H9 (cell line): ENCODE measurements at regions not wholly inside any gene's neighbourhood (a gene's known extent, or its start where the extent isn't known, plus 50 kb on each side); places are given as distances from the start of the nearest gene placed in this dataset.

ENCODE experiments used
- DNase-seq: peaks from one replicate; pipeline ENCODE4 v3.0.0-alpha.2; 2017
- H2AFZ ChIP-seq: one replicate; pipeline ENCODE4 v1.6.1; 2013; ENCODE audit warnings: mild to moderate bottlenecking, low read length, control low read depth, moderate library complexity
- H2AK5ac ChIP-seq: 2 replicates; pipeline ENCODE4 v1.6.1; 2013; ENCODE audit warnings: low read length, control low read depth, mixed read lengths; ENCODE audit not compliant: insufficient read length
- H2BK120ac ChIP-seq: one replicate; pipeline ENCODE4 v1.6.1; 2013; ENCODE audit warnings: low read depth, mild to moderate bottlenecking, low read length, control low read depth, inconsistent platforms; ENCODE audit not compliant: poor library complexity, severe bottlenecking
- H2BK12ac ChIP-seq: 2 replicates; pipeline ENCODE4 v1.6.1; 2013; ENCODE audit warnings: low read length, control low read depth, mixed read lengths, low read depth; ENCODE audit not compliant: insufficient read length
- H2BK15ac ChIP-seq: 2 replicates; pipeline ENCODE4 v1.6.1; 2013; ENCODE audit warnings: low read depth, low read length, control low read depth
- H2BK20ac ChIP-seq: one replicate; pipeline ENCODE4 v1.6.1; 2013; ENCODE audit warnings: low read depth, mild to moderate bottlenecking, low read length, control low read depth, inconsistent platforms; ENCODE audit not compliant: poor library complexity, severe bottlenecking
- H2BK5ac ChIP-seq: 2 replicates; pipeline ENCODE4 v1.6.1; 2013; ENCODE audit warnings: low read length, control low read depth, mixed read lengths; ENCODE audit not compliant: insufficient read length
- H3K14ac ChIP-seq: 2 replicates; pipeline ENCODE4 v1.6.1; 2013; ENCODE audit warnings: low read length, control low read depth; ENCODE audit not compliant: insufficient read depth
- H3K18ac ChIP-seq: 2 replicates; pipeline ENCODE4 v1.6.1; 2013; ENCODE audit warnings: low read depth, mild to moderate bottlenecking, mixed read lengths, low read length, control low read depth; ENCODE audit not compliant: insufficient read length
- H3K23ac ChIP-seq: 2 replicates; pipeline ENCODE4 v1.6.1; 2013; ENCODE audit warnings: low read length, control low read depth, mixed read lengths, low read depth; ENCODE audit not compliant: insufficient read length
- H3K23me2 ChIP-seq: 2 replicates; pipeline ENCODE4 v1.6.1; 2013; ENCODE audit warnings: low read depth, mild to moderate bottlenecking, mixed read lengths, low read length, control low read depth; ENCODE audit not compliant: insufficient read length, poor library complexity, severe bottlenecking
- H3K27ac ChIP-seq: 2 replicates; pipeline ENCODE4 v1.5.1; 2013; ENCODE audit warnings: low read length, control low read depth, mixed read lengths, low read depth; ENCODE audit not compliant: insufficient read length
- H3K27me3 ChIP-seq: 2 replicates; pipeline ENCODE4 v1.6.1; 2013; ENCODE audit warnings: low read length, control low read depth, inconsistent platforms; ENCODE audit not compliant: insufficient read depth
- H3K4ac ChIP-seq: 2 replicates; pipeline ENCODE4 v1.6.1; 2013; ENCODE audit warnings: low read depth, mild to moderate bottlenecking, control low read depth, inconsistent platforms, low read length, moderate library complexity
- H3K4me1 ChIP-seq: 2 replicates; pipeline ENCODE4 v1.6.1; 2013; ENCODE audit warnings: low read length, control low read depth, inconsistent platforms; ENCODE audit not compliant: insufficient read depth
- H3K4me2 ChIP-seq: 2 replicates; pipeline ENCODE4 v1.6.1; 2013; ENCODE audit warnings: low read length, control low read depth, mixed read lengths; ENCODE audit not compliant: insufficient read length, insufficient read depth
- H3K56ac ChIP-seq: 2 replicates; pipeline ENCODE4 v1.6.1; 2013; ENCODE audit warnings: low read depth, mild to moderate bottlenecking, mixed read lengths, low read length, control low read depth; ENCODE audit not compliant: insufficient read length
- H3K79me1 ChIP-seq: 2 replicates; pipeline ENCODE4 v1.6.1; 2013; ENCODE audit warnings: low read depth, mild to moderate bottlenecking, moderate library complexity, low read length, control low read depth, inconsistent platforms; ENCODE audit not compliant: insufficient read depth, poor library complexity, severe bottlenecking
- H3K79me2 ChIP-seq: 2 replicates; pipeline ENCODE4 v1.6.1; 2013; ENCODE audit warnings: low read length, control low read depth, inconsistent platforms; ENCODE audit not compliant: insufficient read depth
- H3K9ac ChIP-seq: 2 replicates; pipeline ENCODE4 v1.6.1; 2013; ENCODE audit warnings: low read length, control low read depth, mixed read lengths; ENCODE audit not compliant: insufficient read length; ENCODE audit errors: extremely low read depth
- H3K9me3 ChIP-seq: one replicate; pipeline ENCODE4 v1.6.1; 2013; ENCODE audit warnings: low read depth, low read length, inconsistent platforms; ENCODE audit not compliant: control insufficient read depth
- H3T11ph ChIP-seq: one replicate; pipeline ENCODE4 v1.6.1; 2013; ENCODE audit warnings: mild to moderate bottlenecking, low read length, control low read depth, inconsistent platforms
- H4K20me1 ChIP-seq: one replicate; pipeline ENCODE4 v1.6.1; 2013; ENCODE audit not compliant: control insufficient read depth, insufficient read length, insufficient read depth
- H4K5ac ChIP-seq: 2 replicates; pipeline ENCODE4 v1.6.1; 2013; ENCODE audit warnings: low read depth, mild to moderate bottlenecking, mixed read lengths, low read length, control low read depth; ENCODE audit not compliant: insufficient read length
- H4K8ac ChIP-seq: replicated peaks from 2 replicates; pipeline ENCODE4 v1.6.1; 2013; ENCODE audit warnings: low read length, control low read depth, mixed read lengths, low read depth; ENCODE audit not compliant: insufficient read length
- H4K91ac ChIP-seq: 2 replicates; pipeline ENCODE4 v1.6.1; 2013; ENCODE audit warnings: low read depth, mild to moderate bottlenecking, moderate library complexity, mixed read lengths, low read length, control low read depth; ENCODE audit not compliant: insufficient read length
- H3K27ac Mint-ChIP-seq, 3 experiments: 2 replicates in 2 of 3; 3 replicates in 1 of 3; pipeline ENCODE4 v1.8.0; 2020 to 2021; ENCODE audit warnings: mixed read lengths in 3 of 3, mild to moderate bottlenecking in 1 of 3, moderate library complexity in 1 of 3
- H3K27me3 Mint-ChIP-seq: 2 replicates; pipeline ENCODE4 v1.8.0; 2021; ENCODE audit warnings: low read depth, mild to moderate bottlenecking, moderate library complexity, mixed read lengths
- H3K36me3 Mint-ChIP-seq, 3 experiments: 2 replicates in 2 of 3; 3 replicates in 1 of 3; pipeline ENCODE4 v1.8.0; 2020 to 2021; ENCODE audit warnings: low read depth in 3 of 3, mixed read lengths in 3 of 3; ENCODE audit not compliant: insufficient read depth in 1 of 3
- H3K4me1 Mint-ChIP-seq, 2 experiments: 2 replicates each; pipeline ENCODE4 v1.8.0; 2020; ENCODE audit warnings: mixed read lengths in 2 of 2
- H3K4me3 Mint-ChIP-seq, 2 experiments: 2 replicates in 1 of 2; 3 replicates in 1 of 2; pipeline ENCODE4 v1.8.0; 2020 to 2021; ENCODE audit warnings: mild to moderate bottlenecking in 2 of 2, mixed read lengths in 2 of 2, moderate library complexity in 1 of 2
- H3K9me3 Mint-ChIP-seq, 2 experiments: 2 replicates in 1 of 2; 3 replicates in 1 of 2; pipeline ENCODE4 v1.8.0; 2020; ENCODE audit warnings: mild to moderate bottlenecking in 2 of 2, mixed read lengths in 2 of 2, moderate library complexity in 1 of 2
- WGBS: extraction: QIAGEN DNeasy Blood & Tissue Kit; methylation state at CpG from one replicate; pipeline ENCODE4 v1.1.7; 2013; ENCODE audit warnings: missing lambda C conversion rate, low lambda C conversion rate, mixed read lengths; ENCODE audit not compliant: insufficient read length; ENCODE audit errors: extremely low coverage; 5-methylcytosine and 5-hydroxymethylcytosine counted together
- TF ChIP-seq, protein P1 (sequence below): fragments of 200-600 bp; sonication (generic); conservative IDR thresholded peaks from 3 replicates; pipeline ENCODE4 v1.8.0; 2021; ENCODE audit warnings: antibody characterized with exemption, mild to moderate bottlenecking

DNA sequence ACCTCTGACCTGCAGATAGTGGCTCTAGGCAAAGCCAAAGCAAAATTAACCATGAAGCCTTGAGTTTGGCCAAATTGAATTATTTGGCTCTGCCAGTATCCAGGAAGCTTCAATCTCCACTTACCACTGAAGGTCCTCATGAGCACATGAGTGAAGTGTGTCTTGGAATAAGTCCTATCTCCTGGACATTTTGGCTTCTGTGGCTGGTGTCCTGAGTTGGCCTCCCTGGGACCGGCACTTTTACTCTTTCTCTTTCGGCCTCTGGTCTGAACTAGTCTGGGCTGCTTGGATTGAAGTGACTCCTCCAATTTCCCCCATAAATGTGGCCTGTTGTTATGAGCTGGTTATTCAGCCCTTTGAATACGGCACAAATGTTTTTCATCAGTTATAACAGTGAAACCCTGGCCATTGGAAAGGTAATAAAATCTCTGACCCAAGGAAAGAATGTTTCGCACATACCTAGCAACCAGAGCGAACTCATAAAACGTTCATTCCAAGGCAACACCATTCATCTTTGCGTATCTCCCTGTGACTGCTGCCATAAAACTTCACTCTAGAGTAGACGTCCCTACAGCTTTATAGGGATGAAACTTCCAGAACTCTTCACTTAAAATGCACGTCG, 216.4 kb downstream of the LPIN1 start:
- no peak overlapping the region for H2AK5ac ChIP-seq
- H4K5ac ChIP-seq: no peak overlapping the region
- H3K36me3 Mint-ChIP-seq: no peaks in the 10 kb centered on the region
- H3K79me2 ChIP-seq: no peaks in the 10 kb centered on the region
- H2BK5ac ChIP-seq: no peak overlapping the region
- H3K9me3 ChIP-seq: no peaks in the 10 kb centered on the region
- no CpG with 5 or more reads among the region's 10 CpGs for WGBS
- no peaks in the 10 kb centered on the region for H3K9me3 Mint-ChIP-seq
- no peak overlapping the region for H3K4me2 ChIP-seq
- TF ChIP-seq, protein P1, sequence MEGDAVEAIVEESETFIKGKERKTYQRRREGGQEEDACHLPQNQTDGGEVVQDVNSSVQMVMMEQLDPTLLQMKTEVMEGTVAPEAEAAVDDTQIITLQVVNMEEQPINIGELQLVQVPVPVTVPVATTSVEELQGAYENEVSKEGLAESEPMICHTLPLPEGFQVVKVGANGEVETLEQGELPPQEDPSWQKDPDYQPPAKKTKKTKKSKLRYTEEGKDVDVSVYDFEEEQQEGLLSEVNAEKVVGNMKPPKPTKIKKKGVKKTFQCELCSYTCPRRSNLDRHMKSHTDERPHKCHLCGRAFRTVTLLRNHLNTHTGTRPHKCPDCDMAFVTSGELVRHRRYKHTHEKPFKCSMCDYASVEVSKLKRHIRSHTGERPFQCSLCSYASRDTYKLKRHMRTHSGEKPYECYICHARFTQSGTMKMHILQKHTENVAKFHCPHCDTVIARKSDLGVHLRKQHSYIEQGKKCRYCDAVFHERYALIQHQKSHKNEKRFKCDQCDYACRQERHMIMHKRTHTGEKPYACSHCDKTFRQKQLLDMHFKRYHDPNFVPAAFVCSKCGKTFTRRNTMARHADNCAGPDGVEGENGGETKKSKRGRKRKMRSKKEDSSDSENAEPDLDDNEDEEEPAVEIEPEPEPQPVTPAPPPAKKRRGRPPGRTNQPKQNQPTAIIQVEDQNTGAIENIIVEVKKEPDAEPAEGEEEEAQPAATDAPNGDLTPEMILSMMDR: no peak
- no peaks in the 10 kb centered on the region for H3K4me1 Mint-ChIP-seq
- H3K27ac Mint-ChIP-seq: no peak overlapping the region
- no peak overlapping the region for H3K56ac ChIP-seq
- H4K8ac ChIP-seq: no peak overlapping the region
- no peak overlapping the region for H3K9ac ChIP-seq
- no peak overlapping the region for H2AFZ ChIP-seq
- no peak overlapping the region for H2BK20ac ChIP-seq
- no peak overlapping the region for H3K14ac ChIP-seq
- H2BK15ac ChIP-seq: no peak overlapping the region
- no peak overlapping the region for H3K27ac ChIP-seq
- no peak overlapping the region for H4K91ac ChIP-seq
- no peak overlapping the region for H2BK120ac ChIP-seq
- H3T11ph ChIP-seq: no peak overlapping the region
- H3K23ac ChIP-seq: no peak overlapping the region
- H3K23me2 ChIP-seq: no peaks in the 10 kb centered on the region
- H2BK12ac ChIP-seq: no peak overlapping the region
- H4K20me1 ChIP-seq: no peaks in the 10 kb centered on the region
- DNase-seq: no peak
- H3K27me3 Mint-ChIP-seq: no peaks in the 10 kb centered on the region
- no peak overlapping the region for H3K4me3 Mint-ChIP-seq
- no peaks in the 10 kb centered on the region for H3K4me1 ChIP-seq
- no peaks in the 10 kb centered on the region for H3K27me3 ChIP-seq
- H3K18ac ChIP-seq: no peak overlapping the region
- H3K79me1 ChIP-seq: no peaks in the 10 kb centered on the region
- H3K4ac ChIP-seq: no peak overlapping the region
